ENCODE measurements at regions not wholly inside any gene's neighbourhood (a gene's known extent, or its start where the extent isn't known, plus 50 kb on each side); places are given as distances from the start of the nearest gene placed in this dataset.
"Not testable (repeated sequence)": the region's sequence is repeated elsewhere in the genome, so short reads cannot be mapped to it uniquely, and the experiment has no call there.

GRCh38 chr4:17241835-17242234, 270.1 kb downstream of the QDPR start:
- no peak for DNase-seq (ENCODE audit: low read depth)

GRCh38 chr4:17238633-17239032, 273.3 kb downstream of the QDPR start:
- DNase-seq (ENCODE audit: low read depth), result no peak

- DNase-seq (ENCODE audit: low read depth), result no peak
Measured at GRCh38 chr4:17236686-17237085, 275.2 kb downstream of the QDPR start.

GRCh38 chr4:17234678-17235077, 277.2 kb downstream of the QDPR start:
- DNase-seq (ENCODE audit: low read depth), result no peak

GRCh38 chr4:17232566-17233253, 279.2 kb downstream of the QDPR start:
- DNase-seq (ENCODE audit: low read depth), result no peak

GRCh38 chr4:17231880-17232475, 279.9 kb downstream of the QDPR start:
- not testable (repeated sequence) for DNase-seq (ENCODE audit: low read depth)

GRCh38 chr4:17230727-17231126, 281.2 kb downstream of the QDPR start:
- DNase-seq (ENCODE audit: low read depth), result no peak

GRCh38 chr4:17220816-17221215, 291.1 kb downstream of the QDPR start:
- no peak for DNase-seq (ENCODE audit: low read depth)

- no peak for DNase-seq (ENCODE audit: low read depth)
Measured at GRCh38 chr4:17218786-17219185, 293.1 kb downstream of the QDPR start.

GRCh38 chr4:17206829-17207801, 304.8 kb downstream of the QDPR start:
- no peak for DNase-seq (ENCODE audit: low read depth)

- DNase-seq (ENCODE audit: low read depth), result no peak
Measured at GRCh38 chr4:17204908-17205307, 306.5 kb upstream of the LDB2 start.

- DNase-seq (ENCODE audit: low read depth), result no peak
Measured at GRCh38 chr4:17203797-17204196, 305.4 kb upstream of the LDB2 start.

GRCh38 chr4:17197070-17197469, 298.6 kb upstream of the LDB2 start:
- no peak for DNase-seq (ENCODE audit: low read depth)

- no peak for DNase-seq (ENCODE audit: low read depth)
Measured at GRCh38 chr4:17195461-17196275, 297.2 kb upstream of the LDB2 start.

GRCh38 chr4:17194586-17194985, 296.1 kb upstream of the LDB2 start:
- no peak for DNase-seq (ENCODE audit: low read depth)

GRCh38 chr4:17189759-17190158, 291.3 kb upstream of the LDB2 start:
- no peak for DNase-seq (ENCODE audit: low read depth)

GRCh38 chr4:17189401-17189720, 290.9 kb upstream of the LDB2 start:
- DNase-seq (ENCODE audit: low read depth), result no peak

- no peak for DNase-seq (ENCODE audit: low read depth)
Measured at GRCh38 chr4:17188547-17189400, 290.3 kb upstream of the LDB2 start.

- DNase-seq (ENCODE audit: low read depth), result no peak
Measured at GRCh38 chr4:17188125-17188524, 289.7 kb upstream of the LDB2 start.

GRCh38 chr4:17187003-17187402, 288.6 kb upstream of the LDB2 start:
- no peak for DNase-seq (ENCODE audit: low read depth)

GRCh38 chr4:17182888-17183287, 284.4 kb upstream of the LDB2 start:
- DNase-seq (ENCODE audit: low read depth), result no peak

Data from T-helper 22 cell (primary cell).